Testis (tissue), 2 donors: ENCODE measurements at regions not wholly inside any gene's neighbourhood (a gene's known extent, or its start where the extent isn't known, plus 50 kb on each side); places are given as distances from the start of the nearest gene placed in this dataset.

ENCODE experiments used
- CTCF ChIP-seq, 3 experiments: fragments of 450-650 bp in 2 of 3; fragments of 200-600 bp in 1 of 3; sonication (generic) in 1 of 3; IDR thresholded peaks; one replicate each; pipeline ENCODE4 v1.5.1; 2016 to 2019; ENCODE audit warnings: antibody characterized with exemption in 3 of 3, mild to moderate bottlenecking in 2 of 3, moderate library complexity in 1 of 3
- POLR2A ChIP-seq: fragments of 450-650 bp; IDR thresholded peaks from one replicate; pipeline ENCODE4 v1.6.1; 2017; ENCODE audit warnings: antibody characterized with exemption, mild to moderate bottlenecking, moderate library complexity

GRCh38 chr1:235057385-235058306, 71.0 kb downstream of the TOMM20 start:
- TF ChIP-seq CTCF (IDR thresholded peaks at IDR 0.05) (no peak), POLR2A (no peak)
